Chondrocyte (in vitro differentiated cells): ENCODE measurements at regions not wholly inside any gene's neighbourhood (a gene's known extent, or its start where the extent isn't known, plus 50 kb on each side); places are given as distances from the start of the nearest gene placed in this dataset.

ENCODE experiments used
- DNase-seq: peaks from one replicate; pipeline ENCODE4 v3.0.0; 2021; ENCODE audit warnings: mixed read lengths, low spot score
- H3K27ac Mint-ChIP-seq: one replicate; pipeline ENCODE4 v1.8.0; 2021; ENCODE audit warnings: mild to moderate bottlenecking, moderate library complexity, mixed read lengths; ENCODE audit not compliant: unreplicated experiment
- H3K27me3 Mint-ChIP-seq: 2 replicates; pipeline ENCODE4 v1.8.0; 2021; ENCODE audit warnings: low read depth, mixed read lengths
- H3K36me3 Mint-ChIP-seq: 2 replicates; pipeline ENCODE4 v1.8.0; 2021; ENCODE audit warnings: low read depth, mixed read lengths
- H3K4me1 Mint-ChIP-seq: 2 replicates; pipeline ENCODE4 v1.8.0; 2021; ENCODE audit warnings: low read depth, mild to moderate bottlenecking, mixed read lengths
- H3K4me3 Mint-ChIP-seq: one replicate; pipeline ENCODE4 v1.8.0; 2021; ENCODE audit warnings: mild to moderate bottlenecking, moderate library complexity, mixed read lengths; ENCODE audit not compliant: unreplicated experiment
- H3K9me3 Mint-ChIP-seq: 2 replicates; pipeline ENCODE4 v1.8.0; 2021; ENCODE audit warnings: low read depth, mixed read lengths
- CTCF ChIP-seq: fragments of 200-600 bp; sonication (generic); IDR thresholded peaks from 2 replicates; pipeline ENCODE4 v1.5.0; 2021; ENCODE audit warnings: antibody characterized with exemption, mild to moderate bottlenecking, moderate library complexity

- no peak for TF ChIP-seq CTCF
- peaks cover 13% of the 10 kb centered on the region for H3K9me3 Mint-ChIP-seq
- no peak overlapping the region for H3K4me3 Mint-ChIP-seq
- H3K27ac Mint-ChIP-seq, result no peak overlapping the region
- no peak for DNase-seq
- no peaks in the 10 kb centered on the region for H3K36me3 Mint-ChIP-seq
- H3K4me1 Mint-ChIP-seq, result no peaks in the 10 kb centered on the region
- peaks cover 2% of the 10 kb centered on the region for H3K27me3 Mint-ChIP-seq
These were observed 128.8 kb upstream of the ASIC2 start for GRCh38 chr17:33421933-33422332.

GRCh38 chr17:33433581-33433980 lies 140.5 kb upstream of the ASIC2 start:
- H3K4me1 Mint-ChIP-seq, result no peaks in the 10 kb centered on the region
- no peak for TF ChIP-seq CTCF
- no peak for DNase-seq
- no peak overlapping the region for H3K4me3 Mint-ChIP-seq
- no peaks in the 10 kb centered on the region for H3K36me3 Mint-ChIP-seq
- peaks cover 12% of the 10 kb centered on the region for H3K9me3 Mint-ChIP-seq
- H3K27ac Mint-ChIP-seq, result no peak overlapping the region
- no peaks in the 10 kb centered on the region for H3K27me3 Mint-ChIP-seq

DNA sequence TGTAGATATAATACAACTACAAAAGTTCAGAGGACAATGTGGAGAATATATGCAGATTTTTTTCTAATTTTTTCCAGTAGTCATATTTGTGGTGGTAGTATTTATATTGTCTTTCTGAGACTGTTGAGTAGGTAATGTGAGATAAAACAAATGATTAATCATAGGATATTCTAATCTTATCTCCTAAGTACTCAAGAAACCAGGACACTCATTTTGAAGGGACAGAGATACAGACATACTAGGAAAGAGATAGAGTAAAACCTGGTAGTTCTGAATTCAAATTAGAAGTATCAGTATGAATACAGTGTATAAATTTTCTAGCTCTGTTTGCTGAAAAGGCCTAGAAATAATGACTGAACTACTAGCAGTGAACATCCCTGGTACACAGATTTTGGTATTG lies 141.7 kb upstream of the ASIC2 start:
- Mint-ChIP-seq H3K4me3 (no peak overlapping the region), H3K9me3 (peaks cover 6% of the 10 kb centered on the region), H3K36me3 (no peaks in the 10 kb centered on the region), H3K27ac (no peak overlapping the region), H3K27me3 (no peaks in the 10 kb centered on the region), H3K4me1 (no peaks in the 10 kb centered on the region)
- TF ChIP-seq CTCF, result no peak
- DNase-seq, result no peak

GRCh38 chr17:33435721-33436301 lies 142.7 kb upstream of the ASIC2 start:
- Mint-ChIP-seq H3K27me3 (no peaks in the 10 kb centered on the region), H3K27ac (no peak overlapping the region), H3K9me3 (peaks cover 6% of the 10 kb centered on the region), H3K4me1 (no peaks in the 10 kb centered on the region), H3K4me3 (no peak overlapping the region), H3K36me3 (no peaks in the 10 kb centered on the region)
- no peak for TF ChIP-seq CTCF
- no peak for DNase-seq

DNA sequence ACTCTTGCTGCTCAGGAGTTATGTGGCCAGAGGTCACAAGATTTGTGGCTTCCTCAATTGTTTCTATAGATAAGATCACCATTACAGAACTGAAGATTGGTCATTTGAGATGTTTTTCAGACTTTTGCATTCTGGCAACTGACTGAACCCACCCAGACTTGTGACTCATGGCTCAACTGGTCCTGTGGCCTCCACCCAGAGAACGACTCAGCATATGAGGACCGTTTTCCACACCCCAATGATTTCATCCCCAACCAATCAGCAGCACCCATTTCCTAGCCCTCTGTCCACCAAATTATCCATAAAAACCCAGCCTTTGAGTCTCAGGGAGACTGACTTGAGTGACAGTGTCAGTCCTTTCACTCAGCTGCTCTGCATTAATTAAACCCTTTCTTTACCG lies 143.2 kb upstream of the ASIC2 start:
- Mint-ChIP-seq H3K9me3 (peaks cover 6% of the 10 kb centered on the region), H3K4me1 (no peaks in the 10 kb centered on the region), H3K27ac (no peak overlapping the region), H3K4me3 (no peak overlapping the region), H3K27me3 (no peaks in the 10 kb centered on the region), H3K36me3 (no peaks in the 10 kb centered on the region)
- no peak for DNase-seq
- no peak for TF ChIP-seq CTCF
